ENCODE measurements at regions not wholly inside any gene's neighbourhood (a gene's known extent, or its start where the extent isn't known, plus 50 kb on each side); places are given as distances from the start of the nearest gene placed in this dataset.

DNA sequence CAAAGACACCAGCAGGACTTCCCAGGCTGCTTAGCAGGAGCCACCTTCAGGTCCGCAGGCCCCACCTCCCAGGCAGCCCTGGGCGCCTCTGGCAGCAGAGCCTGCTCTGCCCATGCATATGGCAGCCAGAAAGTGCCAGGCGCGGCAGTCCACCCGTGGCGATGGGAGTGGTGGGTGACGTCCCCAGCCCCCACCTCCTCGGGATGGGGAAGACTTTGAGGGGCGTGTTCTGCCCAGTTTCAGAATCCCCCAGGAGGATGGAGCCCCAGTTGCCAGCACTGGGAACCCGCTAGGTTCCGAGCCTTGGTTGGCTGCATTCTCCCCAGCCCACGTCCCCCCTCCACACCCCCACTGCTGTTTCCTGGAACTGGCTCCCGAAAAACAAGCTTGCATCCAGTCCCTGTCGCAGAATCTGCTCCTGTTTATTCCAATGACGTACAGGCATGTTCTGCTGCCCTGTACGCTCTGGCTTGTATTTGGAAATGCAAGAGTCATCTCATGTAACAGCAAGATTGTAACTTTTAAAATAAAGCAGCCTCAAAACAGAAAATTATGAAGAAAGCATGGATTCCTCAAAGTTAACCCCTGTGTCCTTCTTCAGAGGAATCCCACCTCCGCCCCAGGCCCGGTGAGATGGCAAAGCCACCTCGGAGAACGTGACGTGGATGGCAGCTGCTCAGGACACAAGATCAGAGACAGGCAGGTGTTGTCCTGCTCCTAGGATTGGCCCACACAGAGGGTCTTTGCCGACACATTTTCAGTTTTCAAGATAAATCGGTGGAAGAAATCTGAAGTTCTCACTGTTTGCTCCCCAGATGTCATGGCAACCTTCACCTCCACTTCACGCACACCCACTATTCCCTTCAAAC, 87.8 kb upstream of the PPP2R2D start:
- H3K36me3 Mint-ChIP-seq (ENCODE audit: insufficient read depth): no peaks in the 10 kb centered on the region
- ATAC-seq (no peak), DNase-seq (no peak)
- no peaks in the 10 kb centered on the region for H3K4me1 Mint-ChIP-seq (ENCODE audit: low read depth)
- H3K9me3 Mint-ChIP-seq: no peaks in the 10 kb centered on the region
- H3K27me3 Mint-ChIP-seq (ENCODE audit: low read depth): peaks cover 10% of the 10 kb centered on the region
- no peak overlapping the region for H3K4me3 Mint-ChIP-seq

DNA sequence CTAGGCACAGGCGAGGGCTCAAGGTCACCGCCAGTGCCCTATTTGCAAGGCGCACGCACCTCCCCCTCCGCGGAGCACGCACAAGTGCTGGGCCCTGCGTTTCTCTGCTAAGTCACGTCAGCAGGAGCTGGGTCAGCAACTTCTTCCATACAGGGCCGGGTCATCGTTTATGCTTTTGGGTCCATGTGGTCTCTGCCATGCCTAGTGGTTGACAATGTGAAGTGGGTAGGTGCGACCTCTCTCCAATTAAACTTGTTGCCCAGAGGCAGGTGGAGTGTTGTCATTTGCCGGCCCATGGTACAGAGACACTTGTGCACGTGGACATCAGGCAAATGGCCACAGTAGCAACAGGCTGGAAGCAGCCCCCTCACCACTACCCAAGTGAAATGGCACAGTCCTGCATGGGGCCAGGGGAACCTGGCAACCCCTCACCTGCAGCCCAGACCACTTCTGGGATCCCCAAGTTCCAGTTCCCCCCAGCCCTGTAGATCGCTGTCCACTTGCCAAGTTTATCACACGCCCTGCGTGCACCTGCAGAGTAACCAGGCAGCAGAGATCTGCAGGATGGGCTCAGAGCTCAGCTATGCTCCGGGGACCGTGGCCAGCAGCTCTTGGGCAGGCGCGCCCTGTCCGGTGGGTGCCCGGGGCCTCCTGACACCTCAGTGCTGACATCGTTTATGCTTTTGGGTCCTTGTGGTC, 86.1 kb upstream of the PPP2R2D start:
- ATAC-seq (no peak), DNase-seq (no peak)
- Mint-ChIP-seq H3K4me1 (ENCODE audit: low read depth) (no peaks in the 10 kb centered on the region), H3K9me3 (no peaks in the 10 kb centered on the region), H3K36me3 (ENCODE audit: insufficient read depth) (no peaks in the 10 kb centered on the region), H3K4me3 (no peak overlapping the region), H3K27me3 (ENCODE audit: low read depth) (no peaks in the 10 kb centered on the region)

- H3K4me3 Mint-ChIP-seq: no peak overlapping the region
Observed at GRCh38 chr10:131815266-131816156, 85.3 kb upstream of the PPP2R2D start.

DNA sequence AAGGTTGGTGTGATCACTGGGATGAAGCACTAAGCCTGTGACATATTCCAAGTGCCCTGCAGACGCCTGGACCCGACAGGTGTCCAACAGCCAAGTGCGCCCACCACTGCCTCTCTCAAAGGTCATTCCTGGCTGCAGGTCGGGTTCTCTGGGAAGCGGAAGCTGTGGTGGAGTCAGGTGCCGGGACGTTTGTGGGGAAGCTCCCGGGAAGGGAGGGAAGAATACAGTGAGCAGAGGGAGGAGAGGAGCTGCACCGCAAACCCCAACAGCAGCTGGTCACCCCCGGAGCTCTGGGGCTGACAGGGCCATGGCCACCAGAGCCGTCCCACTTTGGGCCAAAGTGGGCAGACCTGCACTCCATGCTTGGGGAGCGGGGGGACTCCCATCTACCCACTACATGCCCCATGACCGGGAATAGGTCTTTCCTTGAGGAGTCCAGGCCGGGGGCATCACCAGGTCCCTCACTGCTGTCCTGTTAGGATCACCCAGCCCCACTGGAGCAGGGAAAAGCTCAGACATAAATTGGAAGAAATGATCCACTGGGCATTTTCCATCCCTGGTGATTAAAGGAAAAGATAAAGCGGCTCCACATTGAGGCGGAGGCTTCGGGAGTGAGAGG, 84.5 kb upstream of the PPP2R2D start:
- DNase-seq (no peak), ATAC-seq (no peak)
- H3K36me3 Mint-ChIP-seq (ENCODE audit: insufficient read depth): no peaks in the 10 kb centered on the region
- no peaks in the 10 kb centered on the region for H3K27me3 Mint-ChIP-seq (ENCODE audit: low read depth)
- H3K4me3 Mint-ChIP-seq: no peak overlapping the region
- H3K4me1 Mint-ChIP-seq (ENCODE audit: low read depth): no peaks in the 10 kb centered on the region
- no peaks in the 10 kb centered on the region for H3K9me3 Mint-ChIP-seq

More at GRCh38 chr10:131815266-131816156, 85.3 kb upstream of the PPP2R2D start:
- no peaks in the 10 kb centered on the region for H3K9me3 Mint-ChIP-seq
- ATAC-seq: no peak
- H3K36me3 Mint-ChIP-seq (ENCODE audit: insufficient read depth): no peaks in the 10 kb centered on the region
- no peaks in the 10 kb centered on the region for H3K27me3 Mint-ChIP-seq (ENCODE audit: low read depth)
- H3K4me1 Mint-ChIP-seq (ENCODE audit: low read depth): no peaks in the 10 kb centered on the region
- DNase-seq: no peak

- H3K36me3 Mint-ChIP-seq (ENCODE audit: insufficient read depth): no peaks in the 10 kb centered on the region
- ATAC-seq: no peak
- H3K27me3 Mint-ChIP-seq (ENCODE audit: low read depth): no peaks in the 10 kb centered on the region
- no peak overlapping the region for H3K4me3 Mint-ChIP-seq
- no peaks in the 10 kb centered on the region for H3K9me3 Mint-ChIP-seq
- DNase-seq: no peak
- H3K4me1 Mint-ChIP-seq (ENCODE audit: low read depth): no peaks in the 10 kb centered on the region
Observed at GRCh38 chr10:131816941-131817700, 83.7 kb upstream of the PPP2R2D start.

GRCh38 chr10:131817866-131818509, 82.8 kb upstream of the PPP2R2D start:
- no peaks in the 10 kb centered on the region for H3K4me1 Mint-ChIP-seq (ENCODE audit: low read depth)
- DNase-seq (no peak), ATAC-seq (no peak)
- H3K9me3 Mint-ChIP-seq: no peaks in the 10 kb centered on the region
- H3K4me3 Mint-ChIP-seq: no peak overlapping the region
- H3K36me3 Mint-ChIP-seq (ENCODE audit: insufficient read depth): no peaks in the 10 kb centered on the region
- no peaks in the 10 kb centered on the region for H3K27me3 Mint-ChIP-seq (ENCODE audit: low read depth)

DNA sequence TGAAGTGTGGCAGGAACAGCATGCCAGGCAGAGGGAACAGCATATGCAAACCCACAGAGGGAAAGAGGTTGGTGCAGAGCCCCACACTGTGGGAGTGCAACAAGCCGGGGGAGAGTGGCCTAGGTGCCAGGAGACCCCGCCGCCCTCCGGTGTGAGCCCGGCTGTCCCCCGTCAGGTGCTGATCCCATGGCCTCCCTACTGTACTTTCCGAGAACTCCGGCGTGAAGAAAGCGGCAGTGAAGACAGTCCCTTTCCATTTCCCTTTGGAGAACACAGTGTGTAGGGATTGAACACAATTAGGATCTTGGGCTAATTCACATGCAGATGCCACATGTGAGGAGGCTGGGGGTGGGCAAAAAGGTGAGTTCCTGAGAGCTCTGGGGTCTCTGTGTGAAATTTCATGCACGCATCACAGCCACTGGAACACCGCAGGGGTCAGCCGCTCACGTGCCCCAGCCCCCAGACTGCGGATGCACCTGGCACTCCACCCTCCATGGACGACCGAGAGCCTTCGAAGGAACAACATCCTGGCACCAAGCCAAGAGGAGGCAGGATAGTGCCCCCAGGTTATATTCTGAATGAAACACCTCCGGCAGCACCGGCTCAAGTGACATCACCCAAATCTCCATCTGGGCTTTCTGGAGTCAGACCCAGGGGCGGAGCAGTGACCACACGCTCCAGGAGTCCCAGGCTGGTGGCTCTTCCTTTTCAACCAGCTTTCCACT, 82.1 kb upstream of the PPP2R2D start:
- no peaks in the 10 kb centered on the region for H3K4me1 Mint-ChIP-seq (ENCODE audit: low read depth)
- DNase-seq (no peak), ATAC-seq (no peak)
- no peaks in the 10 kb centered on the region for H3K9me3 Mint-ChIP-seq
- no peak overlapping the region for H3K4me3 Mint-ChIP-seq
- H3K36me3 Mint-ChIP-seq (ENCODE audit: insufficient read depth): no peaks in the 10 kb centered on the region
- no peaks in the 10 kb centered on the region for H3K27me3 Mint-ChIP-seq (ENCODE audit: low read depth)

DNA sequence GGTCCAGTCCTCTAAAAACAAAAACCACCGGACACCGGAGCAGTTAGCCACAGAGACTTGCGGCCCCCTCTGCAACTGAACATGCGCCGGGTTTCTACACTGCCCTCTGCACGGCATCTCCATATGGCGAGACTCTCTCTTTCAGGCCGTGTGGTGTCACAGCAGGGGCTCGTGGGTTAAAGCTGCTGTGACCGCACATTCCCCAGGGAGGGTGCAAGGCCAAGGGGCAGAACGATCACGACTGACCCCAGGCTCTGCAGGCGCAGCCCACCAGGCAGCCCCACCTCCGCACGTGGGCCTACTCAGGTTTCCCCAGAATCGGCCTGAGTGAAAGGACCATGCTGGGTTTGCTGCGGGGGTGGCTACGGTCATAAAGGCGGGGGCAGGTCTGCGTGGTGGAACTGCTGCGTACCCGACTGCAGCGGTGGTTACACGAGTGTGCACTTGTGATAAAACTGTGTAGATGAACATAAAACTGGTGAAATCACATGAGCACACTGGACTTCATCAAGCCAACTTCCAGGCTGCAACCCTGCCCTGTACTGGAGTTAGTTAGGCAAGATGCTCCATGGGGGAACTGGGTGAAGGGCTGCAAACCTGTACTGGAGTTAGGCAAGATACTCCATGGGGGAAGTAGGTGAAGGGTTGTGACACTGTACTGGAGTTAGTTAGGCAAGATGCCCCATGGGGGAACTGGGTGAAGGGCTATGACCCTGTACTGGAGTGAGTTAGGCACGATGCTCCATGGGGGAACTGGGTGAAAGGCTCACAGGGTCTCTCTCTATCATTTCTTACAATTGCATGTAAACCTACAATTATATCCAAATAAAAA, 81.4 kb upstream of the PPP2R2D start:
- Mint-ChIP-seq H3K27me3 (ENCODE audit: low read depth) (no peaks in the 10 kb centered on the region), H3K9me3 (no peaks in the 10 kb centered on the region), H3K36me3 (ENCODE audit: insufficient read depth) (no peaks in the 10 kb centered on the region), H3K4me1 (ENCODE audit: low read depth) (no peaks in the 10 kb centered on the region), H3K4me3 (no peak overlapping the region)
- ATAC-seq (no peak), DNase-seq (no peak)

DNA sequence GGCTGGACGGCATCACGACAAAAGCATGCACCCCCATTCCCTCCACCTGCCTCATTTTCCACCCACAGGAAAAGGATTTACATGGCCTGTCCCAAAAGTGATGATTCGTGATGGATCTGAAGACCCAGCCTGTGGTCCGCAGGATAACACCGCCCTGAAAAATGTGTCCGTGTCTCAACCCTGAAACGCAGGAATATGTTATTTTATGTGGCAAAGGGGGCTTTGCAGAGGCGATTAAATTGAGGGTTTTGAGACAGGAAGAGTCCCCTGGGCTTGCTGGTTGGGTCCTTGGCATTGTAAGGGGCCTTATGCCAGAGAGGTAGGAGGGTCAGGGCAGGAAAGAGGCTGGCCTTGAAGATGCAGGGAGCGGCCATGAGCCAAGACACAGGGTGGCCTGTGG, 80.2 kb upstream of the PPP2R2D start:
- H3K27me3 Mint-ChIP-seq (ENCODE audit: low read depth): no peaks in the 10 kb centered on the region
- H3K9me3 Mint-ChIP-seq: no peaks in the 10 kb centered on the region
- no peak for DNase-seq

GRCh38 chr10:131821378-131822012, 79.3 kb upstream of the PPP2R2D start:
- no peaks in the 10 kb centered on the region for H3K27me3 Mint-ChIP-seq (ENCODE audit: low read depth)
- H3K36me3 Mint-ChIP-seq (ENCODE audit: insufficient read depth): no peaks in the 10 kb centered on the region
- no peaks in the 10 kb centered on the region for H3K4me1 Mint-ChIP-seq (ENCODE audit: low read depth)
- H3K4me3 Mint-ChIP-seq: no peak overlapping the region
- no peak for ATAC-seq
- no peak for DNase-seq
- H3K9me3 Mint-ChIP-seq: no peaks in the 10 kb centered on the region

More for the DNA sequence above, 80.2 kb upstream of the PPP2R2D start:
- Mint-ChIP-seq H3K36me3 (ENCODE audit: insufficient read depth) (no peaks in the 10 kb centered on the region), H3K4me1 (ENCODE audit: low read depth) (no peaks in the 10 kb centered on the region), H3K4me3 (no peak overlapping the region)
- no peak for ATAC-seq

DNA sequence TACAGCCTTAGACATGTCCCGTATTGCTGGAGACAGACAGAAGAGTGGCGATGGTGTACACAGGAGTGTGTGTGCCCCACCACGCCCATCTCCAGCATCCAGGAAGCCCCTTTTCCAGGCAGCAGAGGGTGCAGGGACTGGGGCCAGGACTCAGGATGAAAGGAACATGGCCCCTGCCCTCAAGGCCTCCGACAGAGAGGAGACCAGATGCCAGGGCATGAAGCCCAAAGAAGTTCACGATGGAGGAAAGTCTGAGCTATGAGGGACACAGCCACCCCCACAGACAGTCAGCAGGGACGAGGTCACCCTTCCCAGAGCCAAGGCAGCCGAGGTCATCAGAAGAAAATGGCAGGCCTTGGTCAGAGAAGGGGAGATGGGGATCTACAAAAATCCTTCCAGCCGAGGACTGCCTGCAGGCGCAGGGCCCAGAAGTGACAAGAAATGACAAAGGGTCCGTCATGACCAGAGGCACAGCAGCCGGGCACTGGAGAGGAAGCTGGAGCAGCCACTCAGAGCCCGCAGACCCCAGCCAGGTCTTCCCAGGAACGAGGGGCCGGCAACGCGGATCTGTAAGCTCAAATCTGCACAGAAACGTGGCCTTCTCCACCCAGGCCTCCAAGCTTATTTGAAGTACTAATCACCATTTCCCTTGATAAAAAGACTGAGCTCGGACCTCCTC, 78.7 kb upstream of the PPP2R2D start:
- no peak for DNase-seq
- H3K27me3 Mint-ChIP-seq (ENCODE audit: low read depth): no peaks in the 10 kb centered on the region
- H3K4me1 Mint-ChIP-seq (ENCODE audit: low read depth): no peaks in the 10 kb centered on the region
- ATAC-seq: no peak
- H3K4me3 Mint-ChIP-seq: no peak overlapping the region
- no peaks in the 10 kb centered on the region for H3K9me3 Mint-ChIP-seq
- H3K36me3 Mint-ChIP-seq (ENCODE audit: insufficient read depth): no peaks in the 10 kb centered on the region
